ENCODE measurements at regions not wholly inside any gene's neighbourhood (a gene's known extent, or its start where the extent isn't known, plus 50 kb on each side); places are given as distances from the start of the nearest gene placed in this dataset.
A peak's percentile ranks its signal among the peaks of the same experiment; 100 is the strongest.
"Not testable (repeated sequence)": the region's sequence is repeated elsewhere in the genome, so short reads cannot be mapped to it uniquely, and the experiment has no call there.

DNA sequence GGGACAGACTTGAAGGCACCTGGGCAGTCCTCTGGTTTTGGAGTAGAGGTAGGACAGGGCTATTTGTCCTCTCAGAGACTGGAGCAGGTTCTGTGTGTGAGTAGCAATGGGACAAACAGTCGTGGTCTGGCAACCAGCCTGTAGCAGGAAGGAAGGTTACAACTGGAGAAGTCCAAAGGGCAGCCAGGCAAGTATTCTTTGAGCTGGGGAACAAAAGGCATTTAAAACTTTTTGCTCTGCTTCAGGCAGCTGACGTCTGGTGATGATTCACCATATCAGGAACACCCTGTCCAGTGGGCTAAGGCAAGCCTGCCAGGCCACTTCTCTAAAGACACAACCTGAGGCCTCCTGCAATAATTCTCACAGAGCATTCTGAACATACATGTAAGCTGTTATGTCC is 83.3 kb downstream of the PPIAL4A start:
- H3K27me3 Mint-ChIP-seq; H3K36me3 Mint-ChIP-seq; intact Hi-C loops (cut with micrococcal nuclease); CTCF ChIA-PET (ENCODE audit: partially characterized antibody); H3K36me3 ChIP-seq (ENCODE audit: insufficient read depth, low read length); H3K4me1 Mint-ChIP-seq; H3K27ac Mint-ChIP-seq; H3K27ac ChIP-seq (ENCODE audit: low read depth, low read length); H3K9me3 Mint-ChIP-seq; DNase-seq; H3K9me3 ChIP-seq (ENCODE audit: control insufficient read depth in 1 of 2, low read length in 2 of 2); H3K4me3 Mint-ChIP-seq; H3K27me3 ChIP-seq (ENCODE audit: insufficient read depth, low read length); H3K4me1 ChIP-seq (ENCODE audit: insufficient read depth, low read length); POLR2A ChIA-PET (ENCODE audit: partially characterized antibody); H3K4me3 ChIP-seq (ENCODE audit: low read length in 2 of 2): not testable (repeated sequence)

DNA sequence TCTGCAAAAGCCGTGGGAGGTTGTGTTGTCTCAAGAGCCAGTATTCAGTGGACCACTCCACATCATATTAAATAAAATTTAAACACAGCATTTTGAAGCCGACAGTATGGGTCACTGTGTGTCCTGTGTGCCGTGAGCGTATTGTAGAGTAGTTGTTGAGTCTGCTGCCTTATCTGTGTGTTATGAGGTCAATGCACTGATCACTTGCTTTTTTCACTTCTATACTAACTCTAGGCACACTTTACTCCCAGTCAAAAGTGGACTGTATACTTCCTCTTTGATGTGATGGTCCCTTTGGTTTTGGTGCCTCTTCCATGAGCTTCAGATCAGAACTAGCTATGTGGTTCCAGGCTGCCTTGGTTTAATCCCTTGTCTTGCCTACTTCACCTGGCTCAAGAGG is 84.3 kb downstream of the PPIAL4A start:
- H3K4me3 ChIP-seq (ENCODE audit: low read length in 2 of 2); H3K27ac ChIP-seq (ENCODE audit: low read depth, low read length); H3K36me3 ChIP-seq (ENCODE audit: insufficient read depth, low read length); POLR2A ChIA-PET (ENCODE audit: partially characterized antibody); H3K4me1 Mint-ChIP-seq; H3K36me3 Mint-ChIP-seq; H3K27me3 ChIP-seq (ENCODE audit: insufficient read depth, low read length); intact Hi-C loops (cut with micrococcal nuclease); H3K4me1 ChIP-seq (ENCODE audit: insufficient read depth, low read length); H3K9me3 ChIP-seq (ENCODE audit: control insufficient read depth in 1 of 2, low read length in 2 of 2); H3K4me3 Mint-ChIP-seq; H3K27ac Mint-ChIP-seq; H3K9me3 Mint-ChIP-seq; CTCF ChIA-PET (ENCODE audit: partially characterized antibody); H3K27me3 Mint-ChIP-seq; DNase-seq: not testable (repeated sequence)

DNA sequence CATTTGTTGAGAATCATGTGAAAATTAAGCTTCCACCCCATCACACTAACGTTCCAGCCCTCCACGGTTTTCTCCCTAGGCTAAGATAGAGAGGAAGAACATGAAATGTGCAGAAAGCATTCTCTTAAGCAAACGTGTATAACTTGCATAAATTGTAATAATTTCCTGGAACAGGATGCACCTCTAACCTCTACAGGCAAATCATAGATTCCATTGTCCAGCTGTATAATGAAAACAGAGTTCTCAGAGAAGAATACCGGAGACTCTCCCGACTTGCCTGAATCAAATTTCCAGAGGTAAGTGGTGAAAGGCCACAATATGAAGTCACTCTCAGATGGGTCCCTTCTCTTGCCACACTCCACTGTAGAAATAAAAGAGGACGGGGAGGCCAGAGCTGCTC is 87.7 kb downstream of the PPIAL4A start:
- H3K4me3 Mint-ChIP-seq; H3K4me1 ChIP-seq (ENCODE audit: insufficient read depth, low read length); H3K27ac Mint-ChIP-seq; H3K27me3 ChIP-seq (ENCODE audit: insufficient read depth, low read length); POLR2A ChIA-PET (ENCODE audit: partially characterized antibody); H3K9me3 ChIP-seq (ENCODE audit: control insufficient read depth in 1 of 2, low read length in 2 of 2); H3K27me3 Mint-ChIP-seq; H3K4me3 ChIP-seq (ENCODE audit: low read length in 2 of 2); intact Hi-C loops (cut with micrococcal nuclease); CTCF ChIA-PET (ENCODE audit: partially characterized antibody); H3K9me3 Mint-ChIP-seq; H3K4me1 Mint-ChIP-seq; DNase-seq; H3K36me3 ChIP-seq (ENCODE audit: insufficient read depth, low read length); H3K36me3 Mint-ChIP-seq; H3K27ac ChIP-seq (ENCODE audit: low read depth, low read length): not testable (repeated sequence)

DNA sequence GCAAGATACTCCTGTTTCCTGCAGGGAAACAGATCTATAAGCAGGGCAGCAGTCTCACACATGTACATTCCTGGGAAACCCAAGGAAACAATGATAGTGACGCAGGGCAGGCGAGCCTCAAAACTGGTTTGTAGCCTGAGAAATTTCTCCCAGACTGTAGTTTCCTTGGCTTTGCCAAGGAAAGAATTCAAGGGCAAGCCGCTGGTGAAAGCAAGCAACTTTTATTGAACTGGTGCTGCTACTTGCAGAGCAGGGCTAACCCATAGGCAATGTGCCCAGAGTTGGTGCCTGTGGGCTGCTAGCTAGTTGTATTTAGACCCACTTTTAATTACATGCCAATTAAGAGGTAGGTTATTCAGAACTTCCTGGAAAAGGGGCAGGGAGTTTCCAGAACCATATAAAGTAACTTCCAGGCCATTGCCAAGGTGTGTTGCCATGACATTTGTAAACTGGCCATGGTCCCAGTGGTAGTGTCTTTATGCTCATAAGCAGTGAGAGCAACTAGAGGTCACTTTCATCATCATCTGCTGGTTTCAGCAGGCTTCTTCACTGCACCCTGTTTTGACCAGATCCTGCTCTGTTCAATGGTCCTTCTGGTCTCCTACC is 92.0 kb downstream of the PPIAL4A start:
- H3K27ac Mint-ChIP-seq; H3K36me3 Mint-ChIP-seq; H3K27ac ChIP-seq (ENCODE audit: low read depth, low read length); H3K4me3 ChIP-seq (ENCODE audit: low read length in 2 of 2); H3K4me1 ChIP-seq (ENCODE audit: insufficient read depth, low read length); H3K4me1 Mint-ChIP-seq; H3K9me3 ChIP-seq (ENCODE audit: control insufficient read depth in 1 of 2, low read length in 2 of 2); H3K27me3 ChIP-seq (ENCODE audit: insufficient read depth, low read length); H3K9me3 Mint-ChIP-seq; DNase-seq; H3K4me3 Mint-ChIP-seq; POLR2A ChIA-PET (ENCODE audit: partially characterized antibody); intact Hi-C loops (cut with micrococcal nuclease); CTCF ChIA-PET (ENCODE audit: partially characterized antibody); H3K36me3 ChIP-seq (ENCODE audit: insufficient read depth, low read length); H3K27me3 Mint-ChIP-seq: not testable (repeated sequence)

DNA sequence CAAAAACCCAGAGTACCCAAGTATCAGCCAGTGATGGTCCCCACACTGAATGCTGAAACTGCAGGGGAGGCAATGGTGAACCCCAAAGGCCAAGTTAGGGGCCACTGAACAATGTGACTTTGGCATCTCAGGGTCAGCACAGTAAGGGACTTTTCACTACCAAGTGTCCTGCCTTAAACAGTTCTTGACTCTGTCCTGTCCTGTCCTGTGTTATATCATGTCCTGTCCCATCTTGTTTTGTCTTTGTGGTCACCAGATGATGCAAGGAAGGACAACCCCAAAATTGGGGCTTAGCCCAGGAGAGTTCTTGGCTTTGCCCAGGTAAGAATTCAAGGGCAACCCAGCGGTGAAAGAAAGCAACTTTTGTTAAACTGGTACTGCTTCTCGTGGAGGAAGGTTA is 105.0 kb downstream of the PPIAL4A start:
- intact Hi-C loops (cut with micrococcal nuclease); DNase-seq; H3K27ac Mint-ChIP-seq; H3K27me3 Mint-ChIP-seq; CTCF ChIA-PET (ENCODE audit: partially characterized antibody); H3K4me3 Mint-ChIP-seq; H3K9me3 Mint-ChIP-seq; H3K27ac ChIP-seq (ENCODE audit: low read depth, low read length); H3K36me3 Mint-ChIP-seq; H3K9me3 ChIP-seq (ENCODE audit: control insufficient read depth in 1 of 2, low read length in 2 of 2); H3K4me1 ChIP-seq (ENCODE audit: insufficient read depth, low read length); H3K36me3 ChIP-seq (ENCODE audit: insufficient read depth, low read length); H3K4me3 ChIP-seq (ENCODE audit: low read length in 2 of 2); H3K27me3 ChIP-seq (ENCODE audit: insufficient read depth, low read length); POLR2A ChIA-PET (ENCODE audit: partially characterized antibody); H3K4me1 Mint-ChIP-seq: not testable (repeated sequence)

DNA sequence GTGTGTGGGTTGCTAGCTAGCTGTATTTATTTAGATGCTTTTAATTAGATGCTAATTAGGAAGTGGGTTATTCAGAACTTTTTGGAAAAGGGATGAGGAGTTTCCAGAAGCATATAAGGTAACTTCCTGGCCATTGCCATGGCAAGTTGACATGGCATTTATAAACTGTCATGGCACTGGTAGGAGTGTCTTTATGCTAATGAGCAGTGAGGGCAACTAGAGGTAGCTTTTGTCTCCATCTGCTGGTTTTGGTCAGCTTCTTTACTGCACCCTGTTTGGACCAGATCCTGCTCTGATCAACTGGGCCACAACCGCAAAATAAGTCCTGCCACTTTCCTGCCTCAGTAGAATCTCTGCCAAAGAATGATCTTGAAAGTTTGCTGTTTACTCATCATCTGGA is 105.5 kb downstream of the PPIAL4A start:
- H3K36me3 Mint-ChIP-seq; H3K27me3 ChIP-seq (ENCODE audit: insufficient read depth, low read length); H3K9me3 ChIP-seq (ENCODE audit: control insufficient read depth in 1 of 2, low read length in 2 of 2); POLR2A ChIA-PET (ENCODE audit: partially characterized antibody); H3K4me3 ChIP-seq (ENCODE audit: low read length in 2 of 2); CTCF ChIA-PET (ENCODE audit: partially characterized antibody); H3K27ac ChIP-seq (ENCODE audit: low read depth, low read length); H3K27ac Mint-ChIP-seq; H3K9me3 Mint-ChIP-seq; H3K27me3 Mint-ChIP-seq; H3K4me1 ChIP-seq (ENCODE audit: insufficient read depth, low read length); H3K36me3 ChIP-seq (ENCODE audit: insufficient read depth, low read length); H3K4me3 Mint-ChIP-seq; intact Hi-C loops (cut with micrococcal nuclease); H3K4me1 Mint-ChIP-seq: not testable (repeated sequence)
- peak; percentile 27 to 39 (median 31) for DNase-seq

DNA sequence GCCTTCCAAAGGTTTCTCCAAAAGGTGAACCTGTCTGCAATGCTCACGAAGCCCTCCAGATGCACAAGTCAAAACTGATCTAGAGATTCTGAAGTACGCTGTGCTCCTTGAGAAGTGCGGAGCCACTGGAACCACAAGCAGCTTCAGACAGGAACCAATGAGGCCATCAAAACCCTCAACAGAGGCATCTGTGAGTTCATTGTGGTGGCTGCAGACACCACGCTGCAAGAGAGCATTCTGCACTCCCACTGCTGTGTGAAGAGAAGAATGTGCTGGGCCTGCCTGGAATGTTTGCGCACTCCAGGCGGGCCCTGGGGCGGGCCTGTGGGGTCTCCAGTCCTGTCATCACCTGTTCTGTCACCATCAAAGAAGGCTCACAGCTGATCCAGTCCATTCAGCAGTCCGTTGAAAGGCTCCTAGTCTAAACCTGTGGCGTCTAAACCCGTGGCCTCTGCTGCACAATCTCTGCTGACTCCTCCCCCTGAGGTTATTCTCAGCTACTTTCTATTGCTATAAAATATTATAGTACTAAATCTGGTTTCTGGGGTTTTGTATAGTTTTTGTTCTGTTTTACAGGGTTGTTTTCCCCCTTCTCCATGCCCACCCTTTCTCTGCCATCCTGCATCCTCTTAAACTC is 111.6 kb downstream of the PPIAL4A start:
- H3K27me3 ChIP-seq (ENCODE audit: insufficient read depth, low read length); H3K36me3 ChIP-seq (ENCODE audit: insufficient read depth, low read length); H3K4me1 ChIP-seq (ENCODE audit: insufficient read depth, low read length); H3K27ac ChIP-seq (ENCODE audit: low read depth, low read length); H3K27ac Mint-ChIP-seq; intact Hi-C loops (cut with micrococcal nuclease); H3K27me3 Mint-ChIP-seq; H3K9me3 ChIP-seq (ENCODE audit: control insufficient read depth in 1 of 2, low read length in 2 of 2); CTCF ChIA-PET (ENCODE audit: partially characterized antibody); H3K4me3 Mint-ChIP-seq; H3K4me3 ChIP-seq (ENCODE audit: low read length in 2 of 2); POLR2A ChIA-PET (ENCODE audit: partially characterized antibody); H3K9me3 Mint-ChIP-seq; H3K4me1 Mint-ChIP-seq; H3K36me3 Mint-ChIP-seq: not testable (repeated sequence)
- DNase-seq = peak in 1 of 5 donors; percentile 8

DNA sequence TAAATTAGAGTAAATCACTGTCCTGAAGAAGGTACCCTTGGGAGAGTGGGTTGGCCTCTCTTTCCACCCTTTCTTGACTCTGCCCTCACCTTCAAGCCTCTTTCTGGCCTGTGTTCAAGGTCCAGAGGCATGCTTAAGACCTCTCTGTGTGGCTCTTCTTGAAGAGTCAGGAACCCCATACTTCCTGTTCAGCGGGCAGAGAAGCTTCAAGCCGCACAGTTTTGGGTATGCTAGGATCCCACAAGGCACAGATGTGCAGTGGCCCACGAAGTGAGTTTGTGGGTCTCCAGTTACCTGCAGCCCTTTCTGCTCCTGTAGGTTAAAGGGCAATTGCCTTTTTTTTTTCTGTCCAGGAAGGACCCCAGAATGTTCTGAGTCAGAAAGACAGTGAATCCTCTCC is 113.7 kb downstream of the PPIAL4A start:
- CTCF ChIA-PET (ENCODE audit: partially characterized antibody); H3K27ac Mint-ChIP-seq; H3K4me1 ChIP-seq (ENCODE audit: insufficient read depth, low read length); H3K9me3 ChIP-seq (ENCODE audit: control insufficient read depth in 1 of 2, low read length in 2 of 2); H3K27me3 Mint-ChIP-seq; H3K36me3 Mint-ChIP-seq; H3K36me3 ChIP-seq (ENCODE audit: insufficient read depth, low read length); H3K27ac ChIP-seq (ENCODE audit: low read depth, low read length); H3K4me3 ChIP-seq (ENCODE audit: low read length in 2 of 2); intact Hi-C loops (cut with micrococcal nuclease); H3K4me3 Mint-ChIP-seq; H3K4me1 Mint-ChIP-seq; POLR2A ChIA-PET (ENCODE audit: partially characterized antibody); DNase-seq; H3K9me3 Mint-ChIP-seq; H3K27me3 ChIP-seq (ENCODE audit: insufficient read depth, low read length): not testable (repeated sequence)

Data from CD4-positive, alpha-beta memory T cell (primary cell).